ENCODE measurements at regions not wholly inside any gene's neighbourhood (a gene's known extent, or its start where the extent isn't known, plus 50 kb on each side); places are given as distances from the start of the nearest gene placed in this dataset.
"Not testable (repeated sequence)": the region's sequence is repeated elsewhere in the genome, so short reads cannot be mapped to it uniquely, and the experiment has no call there.

- no peak for DNase-seq
These were observed 95.6 kb downstream of the RRAGB start for GRCh38 chrX:55813150-55813549.

- DNase-seq = no peak
These were observed 98.0 kb downstream of the RRAGB start for GRCh38 chrX:55815546-55815945.

- no peak for DNase-seq
These were observed 98.5 kb downstream of the RRAGB start for GRCh38 chrX:55816023-55816422.

GRCh38 chrX:55818673-55819375 is 101.3 kb downstream of the RRAGB start:
- no peak for DNase-seq

- no peak for DNase-seq
These were observed 121.9 kb downstream of the RRAGB start for GRCh38 chrX:55839485-55839884.

- no peak for DNase-seq
These were observed 124.6 kb downstream of the RRAGB start for GRCh38 chrX:55841962-55842752.

GRCh38 chrX:55866779-55867178 is 149.2 kb downstream of the RRAGB start:
- DNase-seq = not testable (repeated sequence)

GRCh38 chrX:55867181-55867651 is 149.7 kb downstream of the RRAGB start:
- DNase-seq = no peak

- DNase-seq = no peak
These were observed 150.2 kb downstream of the RRAGB start for GRCh38 chrX:55867708-55868107.

- DNase-seq = no peak
These were observed 157.3 kb downstream of the RRAGB start for GRCh38 chrX:55874807-55875206.

- DNase-seq = not testable (repeated sequence)
These were observed 166.0 kb downstream of the RRAGB start for GRCh38 chrX:55883541-55883940.

- peak; percentile 10 to 20 for DNase-seq
These were observed 190.5 kb downstream of the RRAGB start for GRCh38 chrX:55907968-55908607.

GRCh38 chrX:55908661-55909212 is 191.2 kb downstream of the RRAGB start:
- no peak for DNase-seq

GRCh38 chrX:55919367-55920221 is 202.0 kb downstream of the RRAGB start:
- no peak for DNase-seq

GRCh38 chrX:55924574-55924973 is 207.0 kb downstream of the RRAGB start:
- DNase-seq = no peak

GRCh38 chrX:55928529-55928928 is 211.0 kb downstream of the RRAGB start:
- DNase-seq = not testable (repeated sequence)
